ENCODE measurements at regions not wholly inside any gene's neighbourhood (a gene's known extent, or its start where the extent isn't known, plus 50 kb on each side); places are given as distances from the start of the nearest gene placed in this dataset.

DNA sequence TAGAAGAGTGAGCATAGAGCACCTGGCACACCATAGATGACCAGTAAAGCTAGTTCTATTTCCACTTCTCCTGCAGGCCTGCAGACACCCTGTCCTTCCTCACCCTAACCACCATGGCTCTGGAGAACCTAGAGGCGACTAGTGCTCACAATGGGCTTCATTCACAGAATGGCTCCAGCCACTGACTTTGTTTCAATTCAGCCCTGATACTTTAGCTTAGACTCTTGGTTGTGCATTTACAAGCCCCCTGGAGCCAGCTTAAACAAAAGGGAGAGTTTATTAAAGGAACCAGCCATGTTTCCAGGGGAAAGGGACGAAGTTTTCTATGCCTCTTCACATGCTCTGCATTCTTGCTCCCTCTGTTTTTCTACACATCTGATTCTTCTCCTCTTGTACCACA, 123.7 kb downstream of the NAV1 start:
- no peak for FAIRE-seq
- no peaks in the 10 kb centered on the region for H3K27me3 ChIP-seq (ENCODE audit: control insufficient read depth, insufficient read depth, low read length)
- H3K4me3 ChIP-seq (ENCODE audit: low read depth, low read length) = no peak overlapping the region
- H3K36me3 ChIP-seq (ENCODE audit: control insufficient read depth, insufficient read depth, low read length) = no peaks in the 10 kb centered on the region
- TF ChIP-seq, protein P1, sequence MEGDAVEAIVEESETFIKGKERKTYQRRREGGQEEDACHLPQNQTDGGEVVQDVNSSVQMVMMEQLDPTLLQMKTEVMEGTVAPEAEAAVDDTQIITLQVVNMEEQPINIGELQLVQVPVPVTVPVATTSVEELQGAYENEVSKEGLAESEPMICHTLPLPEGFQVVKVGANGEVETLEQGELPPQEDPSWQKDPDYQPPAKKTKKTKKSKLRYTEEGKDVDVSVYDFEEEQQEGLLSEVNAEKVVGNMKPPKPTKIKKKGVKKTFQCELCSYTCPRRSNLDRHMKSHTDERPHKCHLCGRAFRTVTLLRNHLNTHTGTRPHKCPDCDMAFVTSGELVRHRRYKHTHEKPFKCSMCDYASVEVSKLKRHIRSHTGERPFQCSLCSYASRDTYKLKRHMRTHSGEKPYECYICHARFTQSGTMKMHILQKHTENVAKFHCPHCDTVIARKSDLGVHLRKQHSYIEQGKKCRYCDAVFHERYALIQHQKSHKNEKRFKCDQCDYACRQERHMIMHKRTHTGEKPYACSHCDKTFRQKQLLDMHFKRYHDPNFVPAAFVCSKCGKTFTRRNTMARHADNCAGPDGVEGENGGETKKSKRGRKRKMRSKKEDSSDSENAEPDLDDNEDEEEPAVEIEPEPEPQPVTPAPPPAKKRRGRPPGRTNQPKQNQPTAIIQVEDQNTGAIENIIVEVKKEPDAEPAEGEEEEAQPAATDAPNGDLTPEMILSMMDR (IDR thresholded peaks at IDR 0.05; ENCODE audit: insufficient read depth, low read length, severe bottlenecking) = no peak
- DNase-seq (ENCODE audit: low read depth) = no peak

DNA sequence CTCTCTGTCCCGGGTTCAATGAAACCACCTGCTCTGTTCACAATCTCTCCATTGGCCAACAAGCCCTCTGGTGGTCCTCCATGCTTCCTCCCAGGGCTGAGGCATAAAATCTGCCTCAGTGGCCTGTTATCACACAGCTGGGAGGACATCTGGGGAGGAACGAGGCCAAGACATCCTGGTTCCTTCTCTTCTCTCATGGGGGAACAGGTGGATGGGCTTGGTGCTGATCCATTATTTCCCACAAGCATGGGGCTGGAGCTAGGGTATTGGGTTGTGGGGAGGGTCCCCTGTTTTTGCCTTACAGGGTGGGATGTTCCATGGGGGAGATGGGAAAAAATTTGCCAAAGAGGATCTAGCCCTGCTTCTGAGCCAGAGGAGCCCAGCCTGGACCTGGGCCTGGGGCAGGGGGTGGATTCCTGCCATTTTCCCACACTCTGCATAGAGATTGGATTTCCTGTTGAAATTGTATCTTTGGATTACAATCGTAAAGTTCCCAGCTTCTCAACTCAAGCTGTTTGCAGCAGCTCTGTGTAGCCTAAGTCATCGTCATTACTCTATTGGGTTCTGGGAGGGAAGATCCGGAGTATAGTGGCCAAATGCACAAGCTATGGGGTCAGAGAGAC, 124.7 kb downstream of the NAV1 start:
- DNase-seq (ENCODE audit: low read depth) (no peak), FAIRE-seq (no peak)
- TF ChIP-seq, protein P1 (IDR thresholded peaks at IDR 0.05; ENCODE audit: insufficient read depth, low read length, severe bottlenecking) = no peak
- Histone ChIP-seq H3K27me3 (ENCODE audit: control insufficient read depth, insufficient read depth, low read length) (no peaks in the 10 kb centered on the region), H3K36me3 (ENCODE audit: control insufficient read depth, insufficient read depth, low read length) (no peaks in the 10 kb centered on the region), H3K4me3 (ENCODE audit: low read depth, low read length) (no peak overlapping the region)

DNA sequence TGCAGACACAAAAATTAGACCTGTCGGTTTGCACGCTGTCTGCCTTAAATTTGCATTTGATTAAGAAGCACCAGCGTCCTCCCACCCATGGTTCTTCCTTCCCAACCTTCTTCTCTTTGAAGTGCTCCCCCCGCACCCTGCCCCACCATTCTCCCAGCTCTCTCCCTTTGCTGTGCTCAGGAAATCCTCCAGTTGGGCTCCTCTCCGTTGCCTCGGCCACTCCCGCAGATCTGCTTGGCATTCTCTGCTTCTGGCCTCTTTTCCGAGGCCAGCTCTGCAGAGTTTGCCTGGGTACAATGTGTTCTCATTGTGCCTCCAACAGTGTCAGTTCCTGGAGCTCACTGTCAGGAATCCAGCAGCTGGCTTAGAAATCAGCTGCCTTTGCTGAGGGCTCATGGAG, 126.1 kb downstream of the NAV1 start:
- FAIRE-seq (no peak), DNase-seq (ENCODE audit: low read depth) (no peak)

DNA sequence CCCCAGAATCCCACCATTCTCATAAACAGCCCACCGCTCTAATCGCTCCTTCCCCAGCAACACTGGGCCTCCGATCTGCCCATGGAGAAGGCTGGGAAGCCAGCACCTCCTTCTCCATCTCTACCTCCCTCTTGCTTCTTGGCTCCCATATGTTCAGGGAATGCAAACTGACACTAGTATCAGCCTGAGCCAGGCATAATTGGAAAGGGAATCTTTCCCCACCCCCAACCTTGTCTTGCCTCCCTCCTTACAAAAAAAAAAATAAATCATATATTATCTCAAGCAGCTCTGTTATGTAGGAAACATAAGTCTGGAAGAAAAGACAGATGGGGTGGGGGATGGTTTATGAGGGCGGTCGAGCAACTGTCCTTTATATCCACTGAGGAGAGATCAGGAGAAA, 127.2 kb downstream of the NAV1 start:
- DNase-seq (ENCODE audit: low read depth) (no peak), FAIRE-seq (no peak)
- TF ChIP-seq, protein P1 (IDR thresholded peaks at IDR 0.05; ENCODE audit: insufficient read depth, low read length, severe bottlenecking) = no peak
- Histone ChIP-seq H3K27me3 (ENCODE audit: control insufficient read depth, insufficient read depth, low read length) (no peaks in the 10 kb centered on the region), H3K36me3 (ENCODE audit: control insufficient read depth, insufficient read depth, low read length) (no peaks in the 10 kb centered on the region), H3K4me3 (ENCODE audit: low read depth, low read length) (no peak overlapping the region)

More for the DNA sequence above, 126.1 kb downstream of the NAV1 start:
- H3K4me3 ChIP-seq (ENCODE audit: low read depth, low read length) = no peak overlapping the region
- H3K36me3 ChIP-seq (ENCODE audit: control insufficient read depth, insufficient read depth, low read length) = no peaks in the 10 kb centered on the region
- TF ChIP-seq, protein P1 (IDR thresholded peaks at IDR 0.05; ENCODE audit: insufficient read depth, low read length, severe bottlenecking) = no peak
- no peaks in the 10 kb centered on the region for H3K27me3 ChIP-seq (ENCODE audit: control insufficient read depth, insufficient read depth, low read length)

DNA sequence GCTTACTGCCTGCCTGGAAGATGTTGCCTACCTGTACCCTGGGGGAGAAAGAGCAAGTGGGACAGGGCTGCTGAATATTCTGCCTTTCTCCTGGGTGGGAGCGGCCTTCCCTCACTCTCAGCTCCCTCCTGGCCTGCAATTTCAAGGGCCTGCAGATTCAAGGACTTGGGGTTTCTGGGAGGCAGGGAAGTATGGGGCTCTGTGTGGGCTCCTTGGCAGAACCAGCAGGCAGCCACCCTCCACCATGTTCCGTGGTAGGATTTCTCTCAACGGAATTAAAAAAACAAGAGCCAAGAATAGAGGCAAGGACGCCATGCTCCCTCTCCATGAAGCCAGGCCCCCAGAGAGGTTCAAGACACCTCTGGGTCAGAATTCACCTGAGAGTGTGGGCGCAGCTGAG, 127.7 kb downstream of the NAV1 start:
- no peak overlapping the region for H3K4me3 ChIP-seq (ENCODE audit: low read depth, low read length)
- DNase-seq (ENCODE audit: low read depth) (no peak), FAIRE-seq (no peak)
- TF ChIP-seq, protein P1 (IDR thresholded peaks at IDR 0.05; ENCODE audit: insufficient read depth, low read length, severe bottlenecking) = no peak
- no peaks in the 10 kb centered on the region for H3K36me3 ChIP-seq (ENCODE audit: control insufficient read depth, insufficient read depth, low read length)
- H3K27me3 ChIP-seq (ENCODE audit: control insufficient read depth, insufficient read depth, low read length) = no peaks in the 10 kb centered on the region

DNA sequence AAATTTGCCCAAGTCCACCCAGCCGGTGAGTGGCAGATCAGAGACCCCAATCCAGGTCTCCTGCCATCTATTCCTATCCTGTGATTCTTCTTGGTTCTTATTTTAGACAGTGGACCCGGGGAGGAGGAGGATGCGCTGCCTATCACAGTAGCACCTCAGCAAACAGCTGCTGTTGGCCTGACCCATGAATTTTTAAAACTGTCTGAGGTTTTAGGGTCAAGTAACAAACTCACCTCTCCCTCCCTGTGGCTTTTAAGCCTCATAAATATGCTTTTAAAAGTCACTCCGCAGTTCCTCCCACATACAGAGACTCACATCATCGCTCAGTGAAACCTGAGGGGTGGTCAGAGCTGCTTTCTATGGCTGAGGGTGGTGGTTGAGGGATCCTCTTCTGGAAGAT, 128.6 kb downstream of the NAV1 start:
- FAIRE-seq = peak; percentile 40
- TF ChIP-seq, protein P1 (IDR thresholded peaks at IDR 0.05; ENCODE audit: insufficient read depth, low read length, severe bottlenecking) = no peak
- H3K36me3 ChIP-seq (ENCODE audit: control insufficient read depth, insufficient read depth, low read length) = no peaks in the 10 kb centered on the region
- H3K4me3 ChIP-seq (ENCODE audit: low read depth, low read length) = no peak overlapping the region
- no peaks in the 10 kb centered on the region for H3K27me3 ChIP-seq (ENCODE audit: control insufficient read depth, insufficient read depth, low read length)
- DNase-seq (ENCODE audit: low read depth) = no peak
